HCT116 (cell line): ENCODE measurements at regions not wholly inside any gene's neighbourhood (a gene's known extent, or its start where the extent isn't known, plus 50 kb on each side); places are given as distances from the start of the nearest gene placed in this dataset.

Experiments used
- ATAC-seq: fragments of 200-7000 bp; cut with Tn5 transposase; 2 replicates; pipeline ENCODE4 v1.9.1; 2020; ENCODE audit warnings: mild to moderate bottlenecking, moderate library complexity
- BruUV-seq: library from RNA; stranded (reverse); fragments of 400-500 nt; replicated peaks from 2 replicates; lab custom pipeline; 2021; lab: Mats Ljungman, UMichigan
- CTCF ChIA-PET: fragments of 300-600 bp; sonication (Branson Sonifier 250); formaldehyde crosslinking; loops from one replicate; lab custom pipeline; 2021; ENCODE audit warnings: antibody characterized with exemption; lab: Charles Lee
- POLR2A ChIA-PET: fragments of 300-600, 350-600 bp; sonication (Branson Sonifier 250); formaldehyde crosslinking; loops from one replicate; lab custom pipeline; 2021; ENCODE audit warnings: antibody characterized with exemption; lab: Charles Lee
- RAD21 ChIA-PET, 2 experiments: fragments of 300-600 bp; sonication (Branson Sonifier 250); formaldehyde crosslinking; loops; one replicate each; lab custom pipeline; 2023; ENCODE audit warnings: low total read pairs in 2 of 2; ENCODE audit not compliant: uncharacterized antibody in 2 of 2, unreplicated experiment in 2 of 2, low non-redundant PET in 1 of 2; lab: Charles Lee
- DNase-seq: peaks from one replicate; pipeline ENCODE4 v3.0.0-alpha.2; 2010; ENCODE audit warnings: low read depth, low spot score
- H2AFZ ChIP-seq: fragments of 200-600 bp; shearing (Covaris generic), sonication (generic); 2 replicates; pipeline ENCODE4 v1.6.1; 2017; ENCODE audit warnings: low read depth, mixed run types, mixed read lengths, antibody characterized with exemption, low read length; ENCODE audit not compliant: poor library complexity, severe bottlenecking
- H3K27ac ChIP-seq: 2 replicates; pipeline ENCODE4 v1.5.1; 2012; ENCODE audit warnings: low read depth, low read length
- H3K27me3 ChIP-seq: fragments of 200-600 bp; sonication (generic); 2 replicates; pipeline ENCODE4 v1.6.1; 2016; ENCODE audit warnings: mixed run types, low read length, mixed read lengths; ENCODE audit not compliant: insufficient read depth
- H3K36me3 ChIP-seq, 2 experiments: fragments of 200-500 bp in 1 of 2; fragments of 200-600 bp in 1 of 2; sonication (Bioruptor generic) in 1 of 2; sonication (generic) in 1 of 2; 2 replicates each; pipeline versions ENCODE4 v1.5.1 to v1.6.1; 2014 to 2016; ENCODE audit warnings: low read length in 2 of 2, inconsistent platforms in 1 of 2, mixed read lengths in 1 of 2, mixed run types in 1 of 2; ENCODE audit not compliant: insufficient read depth in 2 of 2, control insufficient read depth in 1 of 2
- H3K4me1 ChIP-seq, 2 experiments: fragments of 200-600 bp in 1 of 2; sonication (generic) in 1 of 2; 2 replicates each; pipeline versions ENCODE4 v1.5.1 to v1.6.1; 2012 to 2017; ENCODE audit warnings: low read length in 2 of 2, inconsistent platforms in 1 of 2, mild to moderate bottlenecking in 1 of 2, mixed read lengths in 1 of 2, mixed run types in 1 of 2, moderate library complexity in 1 of 2; ENCODE audit not compliant: insufficient read depth in 2 of 2, control insufficient read depth in 1 of 2
- H3K4me2 ChIP-seq: fragments of 200-600 bp; sonication (generic); 2 replicates; pipeline ENCODE4 v1.6.1; 2017; ENCODE audit warnings: mixed run types, low read length, mixed read lengths
- H3K4me3 ChIP-seq, 2 experiments: fragments of 200-600 bp in 1 of 2; sonication (generic) in 1 of 2; replicated peaks in 1 of 2; 2 replicates each; pipeline ENCODE4 v1.5.1; 2011 to 2016; ENCODE audit warnings: low read length in 2 of 2, control low read depth in 1 of 2, low read depth in 1 of 2, mild to moderate bottlenecking in 1 of 2, mixed read lengths in 1 of 2, mixed run types in 1 of 2
- H3K79me2 ChIP-seq: fragments of 200-600 bp; sonication (generic); 2 replicates; pipeline ENCODE4 v1.6.1; 2017; ENCODE audit warnings: mild to moderate bottlenecking, mixed run types, low read length, moderate library complexity, mixed read lengths; ENCODE audit not compliant: insufficient read depth
- H3K9ac ChIP-seq: fragments of 200-600 bp; sonication (generic); 2 replicates; pipeline ENCODE4 v1.6.1; 2016; ENCODE audit warnings: low read length, mixed read lengths
- H3K9me2 ChIP-seq: fragments of 200-600 bp; sonication (generic), shearing (Covaris generic); 2 replicates; pipeline ENCODE4 v1.6.1; 2017; ENCODE audit warnings: mixed run types, mild to moderate bottlenecking, moderate library complexity; ENCODE audit not compliant: insufficient read depth
- H3K9me3 ChIP-seq, 2 experiments: fragments of 200-500 bp in 1 of 2; fragments of 200-600 bp in 1 of 2; sonication (Bioruptor generic) in 1 of 2; sonication (generic) in 1 of 2; 2 replicates each; pipeline ENCODE4 v1.6.1; 2014 to 2017; ENCODE audit warnings: low read length in 2 of 2, mixed read lengths in 2 of 2, inconsistent platforms in 1 of 2, low read depth in 1 of 2, mild to moderate bottlenecking in 1 of 2, mixed run types in 1 of 2, moderate library complexity in 1 of 2; ENCODE audit not compliant: control insufficient read depth in 1 of 2, insufficient read depth in 1 of 2
- H4K20me1 ChIP-seq: fragments of 200-600 bp; sonication (generic), shearing (Covaris generic); 2 replicates; pipeline ENCODE4 v1.6.1; 2017; ENCODE audit warnings: mixed run types, mild to moderate bottlenecking, moderate library complexity; ENCODE audit not compliant: insufficient read depth
- CBX3 ChIP-seq: IDR thresholded peaks from 2 replicates; pipeline ENCODE4 v1.6.1; 2012; ENCODE audit warnings: low read depth
- CEBPB ChIP-seq: IDR thresholded peaks from 2 replicates; pipeline ENCODE4 v1.6.1; 2012; ENCODE audit warnings: low read depth
- EGR1 ChIP-seq: IDR thresholded peaks from 2 replicates; pipeline ENCODE4 v1.6.1; 2012; ENCODE audit warnings: low read depth
- EZH2phosphoT487 ChIP-seq: fragments of 200-600 bp; IDR thresholded peaks from 2 replicates; pipeline ENCODE4 v1.6.1; 2018; ENCODE audit warnings: antibody characterized with exemption, borderline replicate concordance
- REST ChIP-seq: IDR thresholded peaks from 2 replicates; pipeline ENCODE4 v1.6.1; 2012; ENCODE audit warnings: low read depth
- SP1 ChIP-seq: IDR thresholded peaks from 2 replicates; pipeline ENCODE4 v1.6.1; 2012; ENCODE audit warnings: low read depth
- SRF ChIP-seq: IDR thresholded peaks from 2 replicates; pipeline ENCODE4 v1.6.1; 2012; ENCODE audit warnings: low read depth
- TCF7L2 ChIP-seq: IDR thresholded peaks from 2 replicates; pipeline ENCODE4 v1.7.0; 2011; ENCODE audit warnings: borderline replicate concordance, inconsistent platforms; ENCODE audit not compliant: insufficient read depth, insufficient read length; ENCODE audit errors: extremely low read depth
- YY1 ChIP-seq: IDR thresholded peaks from 2 replicates; pipeline ENCODE4 v1.6.1; 2011; ENCODE audit warnings: low read length, low read depth, moderate library complexity, mild to moderate bottlenecking; ENCODE audit not compliant: insufficient replicate concordance; ENCODE audit errors: extremely low read depth
- ZBTB33 ChIP-seq: IDR thresholded peaks from 2 replicates; pipeline ENCODE4 v1.6.1; 2011; ENCODE audit warnings: mild to moderate bottlenecking, low read length, moderate library complexity; ENCODE audit not compliant: insufficient replicate concordance; ENCODE audit errors: extremely low read depth
- ZNF274 ChIP-seq: fragments of 200-500 bp; sonication (Bioruptor generic); IDR thresholded peaks from 2 replicates; pipeline ENCODE4 v1.6.1; 2014; ENCODE audit warnings: mild to moderate bottlenecking, low read depth, low read length, inconsistent platforms
- intact Hi-C: fragments of 100-400 bp; cut with micrococcal nuclease; formaldehyde crosslinking; loops from 2 replicates; pipeline ENCODE4 v1.10.0; 2022

GRCh38 chr5:52073993-52074689, 690.9 kb downstream of the ISL1 start:
- Histone ChIP-seq H3K4me2 (no peak overlapping the region), H3K4me1 (no peaks in the 10 kb centered on the region), H3K9me3 (peaks cover 0 to 6% of the 10 kb centered on the region in 2 experiments; a peak in 1 of 4 replicates), H4K20me1 (no peaks in the 10 kb centered on the region), H3K27ac (no peak overlapping the region), H3K36me3 (no peaks in the 10 kb centered on the region; a peak in 1 of 4 replicates), H3K9ac (no peak overlapping the region)
- DNase-seq = no peak
- intact Hi-C loops = no loop called here
- TF ChIP-seq SRF (no peak), EZH2phosphoT487 (no peak), CEBPB (0 out of 2 replicates have a peak, but pooled peaks have one; percentile 39)
- TF ChIP-seq, all 23 proteins: peak for 1
- ChIA-PET RAD21 (no interaction called here), POLR2A (no interaction called here), CTCF (no interaction called here)
- BruUV-seq = no TSS peak
- Histone ChIP-seq H2AFZ (no peak overlapping the region), H3K9me2 (no peaks in the 10 kb centered on the region), H3K4me3 (no peak overlapping the region), H3K79me2 (no peaks in the 10 kb centered on the region), H3K27me3 (no peaks in the 10 kb centered on the region)
- ATAC-seq = no peak

- no peaks in the 10 kb centered on the region for H3K79me2 ChIP-seq
- no peak for TF ChIP-seq ZBTB33
- no peak for TF ChIP-seq TCF7L2
- TF ChIP-seq YY1 = no peak
- TF ChIP-seq CBX3 = no peak
- TF ChIP-seq ZNF274 = no peak
- TF ChIP-seq SP1 = no peak
- no peak for TF ChIP-seq REST
- no peak for TF ChIP-seq EGR1
Measured at GRCh38 chr5:52077941-52078815, 694.9 kb downstream of the ISL1 start.

More at GRCh38 chr5:52077941-52078815, 694.9 kb downstream of the ISL1 start:
- H4K20me1 ChIP-seq = no peaks in the 10 kb centered on the region
- H2AFZ ChIP-seq = no peak overlapping the region
- no peaks in the 10 kb centered on the region for H3K9me2 ChIP-seq
- H3K36me3 ChIP-seq = no peaks in the 10 kb centered on the region; a peak in 1 of 4 replicates
- no peaks in the 10 kb centered on the region for H3K27me3 ChIP-seq
- no peak overlapping the region for H3K4me3 ChIP-seq
- H3K4me1 ChIP-seq = no peaks in the 10 kb centered on the region
- H3K9ac ChIP-seq = no peak overlapping the region
- H3K9me3 ChIP-seq = no peaks in the 10 kb centered on the region
- ChIA-PET POLR2A (interaction anchor here (0.6 kb wide), 1 partner anchor 408 kb away, joined by 3 read pairs; no protein-coding TSS in a partner anchor), CTCF (no interaction called here), RAD21 (no interaction called here)
- no peak for DNase-seq
- H3K4me2 ChIP-seq = no peak overlapping the region
- intact Hi-C loops = no loop called here
- no peak for ATAC-seq
- H3K27ac ChIP-seq = no peak overlapping the region
- no TSS peak for BruUV-seq
